H1 (cell line): ENCODE measurements at regions not wholly inside any gene's neighbourhood (a gene's known extent, or its start where the extent isn't known, plus 50 kb on each side); places are given as distances from the start of the nearest gene placed in this dataset.

Experiments used
- CEBPB ChIP-seq: IDR thresholded peaks from 2 replicates; pipeline ENCODE4 v1.6.1; 2012; ENCODE audit warnings: low read depth, low read length
- CHD2 ChIP-seq: IDR thresholded peaks from 2 replicates; pipeline ENCODE4 v1.6.1; 2012; ENCODE audit warnings: low read length, improper control_type of control experiment
- CREB1 ChIP-seq: IDR thresholded peaks from 2 replicates; pipeline ENCODE4 v1.6.1; 2012; ENCODE audit warnings: inconsistent platforms
- EZH2 ChIP-seq: fragments of 200-600 bp; sonication (generic); IDR thresholded peaks from 2 replicates; pipeline ENCODE4 v1.7.1; 2012; ENCODE audit warnings: low read depth, mild to moderate bottlenecking, moderate library complexity, low read length, inconsistent platforms; ENCODE audit not compliant: severe bottlenecking
- POLR2A ChIP-seq, 2 experiments: IDR thresholded peaks; 1 replicate in 1 of 2; 2 replicates in 1 of 2; pipeline ENCODE4 v1.6.1; 2011; ENCODE audit warnings: low read depth in 2 of 2, low read length in 2 of 2, mild to moderate bottlenecking in 2 of 2; ENCODE audit errors: control extremely low read depth in 1 of 2
- POLR2AphosphoS5 ChIP-seq: IDR thresholded peaks from 2 replicates; pipeline ENCODE4 v1.6.1; 2011; ENCODE audit warnings: low read depth, low read length
- TAF7 ChIP-seq: optimal IDR thresholded peaks from 2 replicates; pipeline ENCODE3; 2011; ENCODE audit warnings: low read depth, mild to moderate bottlenecking, inconsistent platforms, low read length, moderate library complexity, borderline replicate concordance
- TCF12 ChIP-seq: IDR thresholded peaks from 2 replicates; pipeline ENCODE4 v1.6.1; 2011; ENCODE audit warnings: low read depth, mild to moderate bottlenecking, low read length
- TF ChIP-seq, protein P1 (sequence below), 3 experiments: IDR thresholded peaks; 1 replicate in 2 of 3; 2 replicates in 1 of 3; pipeline versions ENCODE4 v1.5.1 to v1.6.1; 2011; ENCODE audit warnings: low read length in 3 of 3, mild to moderate bottlenecking in 3 of 3, inconsistent platforms in 2 of 3, low read depth in 1 of 3, moderate library complexity in 1 of 3; ENCODE audit not compliant: insufficient read depth in 1 of 3; ENCODE audit errors: control extremely low read depth in 1 of 3
- TF ChIP-seq, protein P2 (sequence below): IDR thresholded peaks from 2 replicates; pipeline ENCODE4 v1.6.1; 2012; ENCODE audit warnings: low read length, inconsistent platforms

DNA sequence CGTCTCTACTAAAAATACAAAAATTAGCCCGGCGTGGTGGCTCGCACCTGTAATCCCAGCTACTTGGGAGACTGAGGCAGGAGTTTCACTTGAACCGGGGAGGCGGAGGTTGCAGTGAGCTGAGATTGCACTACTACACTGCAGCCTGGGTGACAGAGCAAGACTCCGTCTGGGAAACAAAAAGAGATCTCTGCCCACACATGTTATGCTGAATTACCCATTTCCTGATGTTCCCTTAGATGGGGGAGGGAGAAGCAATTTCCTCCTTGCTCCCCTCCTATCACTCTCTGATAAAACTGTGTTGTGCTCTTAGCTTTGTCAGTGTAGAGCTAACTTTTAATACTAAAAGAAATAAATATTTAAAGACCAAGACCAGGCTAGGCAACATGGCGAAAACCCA, 102.5 kb downstream of the LARP7 start:
- TF ChIP-seq, protein P1, sequence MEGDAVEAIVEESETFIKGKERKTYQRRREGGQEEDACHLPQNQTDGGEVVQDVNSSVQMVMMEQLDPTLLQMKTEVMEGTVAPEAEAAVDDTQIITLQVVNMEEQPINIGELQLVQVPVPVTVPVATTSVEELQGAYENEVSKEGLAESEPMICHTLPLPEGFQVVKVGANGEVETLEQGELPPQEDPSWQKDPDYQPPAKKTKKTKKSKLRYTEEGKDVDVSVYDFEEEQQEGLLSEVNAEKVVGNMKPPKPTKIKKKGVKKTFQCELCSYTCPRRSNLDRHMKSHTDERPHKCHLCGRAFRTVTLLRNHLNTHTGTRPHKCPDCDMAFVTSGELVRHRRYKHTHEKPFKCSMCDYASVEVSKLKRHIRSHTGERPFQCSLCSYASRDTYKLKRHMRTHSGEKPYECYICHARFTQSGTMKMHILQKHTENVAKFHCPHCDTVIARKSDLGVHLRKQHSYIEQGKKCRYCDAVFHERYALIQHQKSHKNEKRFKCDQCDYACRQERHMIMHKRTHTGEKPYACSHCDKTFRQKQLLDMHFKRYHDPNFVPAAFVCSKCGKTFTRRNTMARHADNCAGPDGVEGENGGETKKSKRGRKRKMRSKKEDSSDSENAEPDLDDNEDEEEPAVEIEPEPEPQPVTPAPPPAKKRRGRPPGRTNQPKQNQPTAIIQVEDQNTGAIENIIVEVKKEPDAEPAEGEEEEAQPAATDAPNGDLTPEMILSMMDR (IDR thresholded peaks at IDR 0.05; ENCODE audit: control extremely low read depth in 1 of 3, insufficient read depth in 1 of 3, low read depth in 1 of 3, low read length in 3 of 3): no peak
- TF ChIP-seq CHD2 (no peak), TCF12 (no peak), EZH2 (no peak), CREB1 (no peak), TAF7 (no peak), POLR2AphosphoS5 (no peak), CEBPB (no peak), POLR2A (IDR thresholded peaks at IDR 0.05; ENCODE audit: control extremely low read depth in 1 of 2, low read depth in 2 of 2, low read length in 2 of 2) (no peak)
- TF ChIP-seq, protein P2, sequence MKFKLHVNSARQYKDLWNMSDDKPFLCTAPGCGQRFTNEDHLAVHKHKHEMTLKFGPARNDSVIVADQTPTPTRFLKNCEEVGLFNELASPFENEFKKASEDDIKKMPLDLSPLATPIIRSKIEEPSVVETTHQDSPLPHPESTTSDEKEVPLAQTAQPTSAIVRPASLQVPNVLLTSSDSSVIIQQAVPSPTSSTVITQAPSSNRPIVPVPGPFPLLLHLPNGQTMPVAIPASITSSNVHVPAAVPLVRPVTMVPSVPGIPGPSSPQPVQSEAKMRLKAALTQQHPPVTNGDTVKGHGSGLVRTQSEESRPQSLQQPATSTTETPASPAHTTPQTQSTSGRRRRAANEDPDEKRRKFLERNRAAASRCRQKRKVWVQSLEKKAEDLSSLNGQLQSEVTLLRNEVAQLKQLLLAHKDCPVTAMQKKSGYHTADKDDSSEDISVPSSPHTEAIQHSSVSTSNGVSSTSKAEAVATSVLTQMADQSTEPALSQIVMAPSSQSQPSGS: no peak
